NCI-H2227 (cell line): ENCODE measurements at regions not wholly inside any gene's neighbourhood (a gene's known extent, or its start where the extent isn't known, plus 50 kb on each side); places are given as distances from the start of the nearest gene placed in this dataset.
"Not testable (repeated sequence)": the region's sequence is repeated elsewhere in the genome, so short reads cannot be mapped to it uniquely, and the experiment has no call there.

Experiments
- DNase-seq: peaks from one replicate; lab custom pipeline; 2025; ENCODE audit not compliant: unreplicated experiment; lab: John Stamatoyannopoulos, UW

DNA sequence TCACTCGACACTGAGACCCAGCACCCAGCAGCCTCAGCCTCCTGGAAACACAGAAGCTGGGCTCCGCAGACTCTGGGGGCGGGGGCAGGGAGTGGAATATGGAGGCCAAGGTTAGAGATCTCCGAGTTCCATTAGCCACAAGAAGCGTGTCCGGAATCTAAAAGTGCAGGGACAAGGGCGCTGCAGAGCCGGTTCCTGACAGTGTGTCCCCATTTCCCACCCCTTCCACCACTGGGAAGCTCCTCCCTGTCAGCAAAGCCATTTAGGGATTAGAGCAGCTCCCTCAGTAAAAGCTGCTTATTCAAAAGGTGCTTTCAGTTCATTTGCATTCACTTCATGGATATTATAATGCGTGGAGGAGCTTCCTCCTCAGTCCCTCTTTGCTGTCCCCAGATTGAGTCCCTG lies 74.1 kb upstream of the HSPA9 start:
- peak; percentile 15 for DNase-seq

DNA sequence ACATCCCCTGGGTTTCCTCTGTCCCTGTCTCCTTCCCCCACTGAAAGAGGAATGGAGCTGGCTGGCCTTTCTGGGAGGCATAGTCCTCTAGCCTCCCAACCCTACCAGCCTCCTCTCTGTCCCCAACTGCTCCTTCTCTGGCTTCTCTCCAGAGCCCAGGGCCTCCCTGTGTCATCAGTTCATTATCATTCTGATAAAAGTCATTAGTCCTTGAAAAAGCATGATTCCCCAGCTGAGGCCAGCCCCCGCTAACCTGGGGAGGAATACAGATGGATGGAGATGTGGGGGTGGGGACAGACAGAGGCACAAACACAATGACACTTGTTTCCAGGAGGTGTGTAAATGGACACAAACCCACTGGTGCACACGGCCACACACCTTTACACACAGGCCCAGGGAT lies 73.6 kb upstream of the HSPA9 start:
- no peak for DNase-seq

DNA sequence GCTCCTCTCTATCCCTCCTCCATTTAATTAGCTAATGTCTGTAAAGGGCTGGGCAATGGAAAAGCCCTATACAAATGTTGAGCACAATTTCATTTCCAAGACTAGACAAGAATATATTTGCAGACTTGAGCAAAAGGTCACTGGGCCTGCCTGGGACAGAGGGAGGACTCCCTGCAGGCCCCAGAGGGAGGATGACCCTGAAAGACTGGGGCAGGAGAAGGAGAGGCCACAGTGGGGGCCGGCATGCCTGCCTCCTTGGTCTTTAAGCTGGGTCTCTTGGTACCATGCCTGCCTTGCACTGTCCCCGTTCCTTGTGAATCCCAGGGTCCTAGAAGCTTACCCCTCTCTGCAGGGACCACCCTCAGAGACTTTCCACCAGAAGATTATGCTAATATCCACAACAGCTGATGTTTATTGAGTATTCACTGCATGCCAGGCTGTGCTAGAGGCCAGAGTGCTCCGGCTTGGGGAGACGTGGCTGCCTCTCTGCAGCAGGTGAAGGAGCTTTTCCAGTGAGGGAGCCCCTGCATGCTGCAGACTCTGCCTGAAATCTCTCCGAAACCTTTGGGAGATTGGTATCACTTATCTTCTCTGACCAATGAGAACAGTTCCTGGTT lies 72.7 kb upstream of the HSPA9 start:
- no peak for DNase-seq

DNA sequence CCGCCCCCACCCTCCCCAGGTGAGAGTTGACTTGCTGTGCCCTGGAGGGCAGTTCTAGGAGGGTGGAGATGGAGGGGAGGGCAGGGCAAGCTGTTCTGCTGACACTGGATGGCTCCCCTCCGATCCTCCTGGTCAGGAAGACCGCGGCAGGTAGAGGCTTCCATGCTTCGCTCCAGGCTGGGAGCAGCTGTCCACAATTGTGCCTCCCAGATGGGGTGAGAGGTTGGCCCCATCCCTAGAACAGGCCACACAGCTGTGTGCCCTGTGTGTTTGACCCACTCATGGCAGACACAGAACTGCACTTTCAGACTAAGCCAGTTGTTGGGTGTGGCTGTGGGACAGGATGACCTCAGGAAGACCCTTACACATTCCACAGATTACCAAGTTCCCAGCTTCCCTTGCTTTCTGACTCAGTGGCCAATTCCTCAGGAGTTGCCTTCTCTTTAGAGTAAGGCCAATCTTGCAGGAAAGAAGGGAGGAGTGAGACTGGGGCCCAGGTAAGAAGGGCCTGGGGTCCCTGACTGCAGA lies 72.1 kb upstream of the HSPA9 start:
- no peak for DNase-seq

DNA sequence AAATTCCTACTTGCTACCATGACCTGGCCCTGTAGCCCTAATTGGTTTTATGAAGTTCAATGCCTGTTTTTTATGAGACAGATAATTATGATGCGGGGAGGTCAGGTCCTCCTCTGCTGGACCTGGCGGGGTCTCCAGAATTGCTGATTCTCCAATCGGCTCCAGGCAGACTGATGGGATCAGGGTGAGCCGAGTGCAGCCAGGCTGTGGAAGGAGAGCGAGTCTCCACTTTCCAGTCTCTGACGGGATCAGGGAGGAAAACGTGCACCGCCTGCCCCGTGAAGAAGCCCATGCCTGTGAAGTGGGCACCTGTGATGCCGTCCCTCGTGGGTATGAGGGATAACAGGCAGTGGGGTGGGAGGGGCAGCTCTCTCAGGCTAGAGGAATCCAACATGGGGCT lies 71.5 kb upstream of the HSPA9 start:
- DNase-seq: no peak

DNA sequence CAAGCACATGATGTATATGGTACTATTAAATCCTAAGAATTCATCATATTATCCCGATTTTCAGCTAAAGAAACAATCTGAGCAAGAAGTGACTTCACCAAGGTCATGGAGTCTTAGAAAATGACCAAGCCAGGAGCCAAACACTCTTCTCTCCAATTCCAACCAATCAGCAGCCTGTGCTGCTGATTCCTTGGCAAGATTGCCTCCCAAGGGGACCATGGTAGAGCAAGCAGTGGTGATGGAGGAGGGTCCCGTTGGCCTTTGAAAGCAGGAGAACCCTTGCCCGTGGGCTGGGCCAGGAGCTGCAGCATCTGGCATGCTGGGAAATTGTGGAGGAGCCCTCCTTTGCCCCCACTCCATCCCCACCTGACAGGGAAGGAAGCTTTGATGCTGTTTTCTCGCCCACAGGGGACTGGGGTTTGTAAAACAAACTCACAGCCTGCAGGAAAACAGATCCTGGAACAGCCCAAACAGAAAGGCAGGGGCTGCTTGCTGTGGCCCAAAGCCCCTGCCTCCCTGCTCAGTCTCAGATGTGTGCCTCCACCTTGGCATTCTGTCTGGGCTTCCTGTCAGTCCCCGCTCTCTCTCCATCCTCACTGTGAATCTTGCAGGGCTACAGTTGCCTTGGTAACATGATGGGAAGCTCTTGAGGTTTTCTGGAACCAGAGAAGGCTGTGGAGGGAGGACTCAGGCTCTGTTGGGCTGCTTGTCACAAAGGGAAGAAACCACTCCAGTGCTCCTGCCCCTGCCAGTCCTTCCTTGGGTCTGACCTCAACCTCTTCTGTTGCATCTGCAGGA lies 70.8 kb upstream of the HSPA9 start:
- peak; percentile 70 for DNase-seq

DNA sequence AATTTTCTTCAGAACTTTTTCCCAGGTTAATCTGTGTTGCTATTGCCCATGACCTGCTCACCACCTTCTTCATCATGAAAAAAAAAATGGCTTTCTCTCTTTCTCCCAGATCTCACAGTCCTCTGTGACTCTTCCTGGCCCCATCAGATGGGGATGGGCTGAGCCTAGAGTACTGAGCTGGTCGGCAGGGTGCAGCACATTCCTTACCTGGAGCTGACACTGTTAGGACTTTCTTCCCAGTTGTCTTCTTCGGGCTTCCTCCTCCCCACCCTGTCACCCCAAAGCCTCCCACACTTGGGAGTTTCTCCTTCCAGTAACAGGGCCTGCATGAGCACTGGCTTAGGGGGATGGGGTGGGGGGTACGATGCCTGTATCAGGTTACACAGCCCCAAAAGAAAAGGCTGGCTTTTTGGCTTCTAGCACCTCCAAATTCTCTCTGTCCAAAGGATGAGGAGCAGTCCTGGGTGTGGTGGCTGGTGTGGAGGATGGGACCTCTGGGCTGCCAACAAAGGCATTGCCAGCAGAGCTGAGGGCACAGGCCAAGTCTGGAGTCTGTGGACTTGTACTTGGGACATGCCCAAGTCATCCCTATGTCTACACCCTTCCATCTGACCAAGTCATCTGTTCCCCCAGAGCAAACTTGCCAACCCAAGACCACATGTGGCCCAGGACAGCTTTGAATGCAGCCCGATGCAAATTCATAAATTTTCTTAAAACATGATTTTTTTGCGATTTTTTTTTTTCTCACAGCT lies 68.0 kb upstream of the HSPA9 start:
- no peak for DNase-seq

DNA sequence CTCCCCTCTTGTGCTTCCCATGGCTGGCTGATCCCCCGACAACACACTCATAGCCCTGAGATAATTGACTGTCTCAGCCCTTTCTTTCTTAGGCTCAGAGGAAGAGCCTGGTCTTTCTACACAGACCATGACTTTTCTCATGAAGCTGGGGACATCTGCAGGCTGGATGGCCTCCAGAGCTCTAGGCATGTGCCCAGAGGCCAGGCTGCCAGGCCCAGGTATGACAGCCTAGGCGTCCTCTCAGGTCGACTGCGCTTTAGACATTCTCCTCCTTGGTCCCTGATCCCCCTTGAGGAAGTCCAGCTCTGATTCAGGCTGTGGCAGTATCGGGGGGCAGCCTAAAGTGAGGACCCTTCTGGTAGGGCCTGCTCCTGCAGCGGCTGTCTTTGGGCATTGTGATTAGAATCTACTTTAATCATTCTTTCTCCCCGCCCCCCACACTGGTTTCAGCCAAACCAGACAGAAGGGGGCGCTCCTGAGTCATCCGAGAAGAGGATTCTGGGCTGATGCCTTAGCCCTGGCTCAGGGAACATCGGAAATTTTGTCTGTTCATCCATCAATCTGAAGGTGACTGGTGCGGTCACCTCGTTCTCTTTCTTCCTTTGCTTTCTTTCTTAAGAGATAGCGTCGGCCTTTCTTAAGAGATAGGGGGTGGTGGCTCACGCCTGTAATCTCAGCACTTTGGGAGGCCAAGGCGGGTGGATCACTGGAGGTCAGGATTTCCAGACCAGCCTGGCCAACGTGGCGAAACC lies 66.5 kb upstream of the HSPA9 start:
- peak; percentile 38 for DNase-seq

DNA sequence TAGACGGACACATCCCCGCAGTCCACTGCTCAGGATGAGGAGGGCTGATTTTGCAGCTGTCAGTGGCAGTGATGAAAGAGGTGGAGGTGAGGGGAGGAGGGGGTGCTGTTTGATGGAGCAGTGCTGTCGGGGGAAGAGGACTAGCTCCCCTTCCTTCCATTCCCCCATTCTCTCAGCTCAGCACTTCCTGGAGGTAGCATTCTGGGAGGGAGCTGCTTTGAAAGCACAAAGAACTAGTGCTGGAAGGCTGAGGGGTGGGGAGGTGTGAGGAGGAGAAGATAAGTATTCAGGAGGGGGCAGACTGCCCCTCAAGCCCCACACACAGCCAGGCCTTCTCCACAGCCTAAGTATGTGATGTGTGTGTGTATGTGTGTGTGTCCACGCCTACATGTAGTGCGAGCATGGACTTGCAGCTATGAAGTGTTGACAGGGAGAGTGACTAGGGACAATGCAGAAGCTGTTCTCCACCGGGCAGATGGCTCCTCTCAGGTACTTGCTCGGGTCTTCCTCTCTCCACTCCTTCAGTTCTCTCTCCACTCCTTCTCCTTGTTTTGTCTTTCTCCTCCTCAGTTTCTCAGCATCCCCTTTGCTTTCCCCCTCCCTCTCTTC lies 65.5 kb upstream of the HSPA9 start:
- no peak for DNase-seq

DNA sequence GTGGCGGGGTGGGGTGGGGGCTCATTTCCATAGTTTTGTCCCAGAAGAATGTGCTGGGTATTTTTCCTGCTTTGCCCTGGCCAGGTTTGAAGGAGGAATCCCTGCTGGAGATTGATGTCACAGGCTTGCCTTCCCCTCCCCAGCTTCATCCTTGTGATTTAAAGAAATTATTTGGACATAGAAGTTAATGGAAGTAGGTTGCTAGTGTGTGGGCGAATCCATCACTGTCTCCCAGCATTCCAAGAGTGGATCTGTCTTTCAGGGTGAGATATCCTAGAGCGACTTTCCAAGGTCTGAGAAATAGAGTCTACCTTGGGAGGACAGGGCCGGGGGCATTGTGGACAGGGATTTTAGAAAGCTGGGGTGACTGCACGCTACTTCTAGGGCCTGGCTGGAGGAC lies 64.9 kb upstream of the HSPA9 start:
- no peak for DNase-seq

DNA sequence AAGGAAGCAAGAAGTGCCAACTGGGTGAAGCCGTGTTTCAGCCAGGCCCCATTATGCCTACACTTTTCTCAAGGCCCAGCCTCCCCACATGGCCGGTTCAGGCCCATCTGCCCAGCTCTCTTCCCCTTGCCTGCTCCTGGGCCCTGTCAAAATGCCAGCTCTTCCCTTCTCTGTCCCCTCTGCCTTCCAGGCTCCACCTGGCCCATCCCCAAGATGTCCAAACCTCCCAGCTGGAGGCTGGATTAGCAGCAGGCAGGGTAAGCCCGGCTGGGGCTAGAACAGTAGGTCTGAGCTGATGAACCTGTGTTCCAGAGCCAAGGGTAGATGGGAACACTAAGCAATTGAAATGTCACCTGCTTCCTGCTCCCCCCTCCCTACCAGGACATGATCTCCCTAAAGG lies 64.1 kb upstream of the HSPA9 start:
- no peak for DNase-seq

DNA sequence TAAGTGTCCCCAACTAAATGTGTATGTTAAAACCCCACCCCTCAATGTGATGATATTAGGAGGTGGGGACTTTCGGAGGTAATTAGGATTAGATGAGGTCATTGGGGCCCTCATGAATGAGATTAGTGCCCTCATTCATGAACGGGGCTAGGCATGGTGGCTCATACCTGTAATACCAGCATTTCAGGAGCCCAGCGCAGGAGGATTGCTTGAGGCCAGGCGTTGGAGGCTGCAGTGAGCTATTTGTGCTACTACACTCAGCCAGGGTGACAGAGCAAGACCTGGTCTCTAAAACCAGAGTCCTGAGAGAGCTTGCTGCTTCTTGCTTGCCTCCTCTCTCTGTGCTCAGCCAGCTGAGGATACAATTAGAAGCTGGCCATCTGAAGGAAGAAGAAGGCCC lies 62.1 kb upstream of the HSPA9 start:
- no peak for DNase-seq

DNA sequence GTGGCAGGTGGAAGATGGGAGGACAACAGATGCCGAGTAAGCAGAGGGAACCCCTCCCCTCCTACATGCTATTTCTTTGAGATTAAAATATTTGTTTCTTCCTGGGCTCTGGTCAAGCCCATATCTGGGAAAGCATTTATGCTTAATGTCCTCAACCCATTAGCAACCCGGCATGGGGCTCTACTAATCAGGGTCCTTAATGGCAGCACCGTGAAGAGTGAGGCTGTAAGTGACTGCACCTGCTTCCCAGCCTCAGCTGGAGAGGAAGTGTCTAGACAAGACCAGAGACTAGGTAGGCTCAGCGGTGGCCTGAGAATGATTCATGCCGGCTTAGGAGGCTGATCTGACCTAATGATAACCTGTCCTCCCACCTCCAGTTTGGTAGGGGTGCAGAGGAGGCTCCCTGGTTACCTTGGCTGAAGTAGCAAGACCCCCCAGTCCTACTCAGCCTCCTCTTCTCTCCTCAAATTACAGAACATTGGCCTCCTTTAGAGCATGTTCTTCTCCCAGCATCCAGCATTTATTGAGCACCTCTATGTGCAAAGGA lies 61.3 kb upstream of the HSPA9 start:
- peak; percentile 20 for DNase-seq

DNA sequence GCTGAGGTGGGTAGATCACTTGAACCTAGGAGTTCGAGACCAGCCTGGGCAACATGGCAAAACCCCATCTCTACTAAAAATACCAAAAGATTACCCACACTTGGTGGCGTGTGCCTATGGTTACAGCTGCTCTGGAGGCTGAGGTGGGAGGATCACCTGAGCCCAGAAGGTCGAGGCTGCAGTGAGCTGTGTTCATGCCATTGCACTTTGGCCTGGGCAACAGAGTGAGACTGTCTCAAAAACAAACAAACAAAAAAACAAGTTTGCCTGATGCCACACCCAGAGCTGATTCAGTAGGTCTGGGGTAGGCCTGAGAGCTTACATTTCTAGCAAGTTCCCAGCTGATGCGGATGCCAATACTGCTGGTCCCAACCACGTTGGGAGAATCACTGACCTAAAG lies 60.5 kb upstream of the HSPA9 start:
- no peak for DNase-seq

DNA sequence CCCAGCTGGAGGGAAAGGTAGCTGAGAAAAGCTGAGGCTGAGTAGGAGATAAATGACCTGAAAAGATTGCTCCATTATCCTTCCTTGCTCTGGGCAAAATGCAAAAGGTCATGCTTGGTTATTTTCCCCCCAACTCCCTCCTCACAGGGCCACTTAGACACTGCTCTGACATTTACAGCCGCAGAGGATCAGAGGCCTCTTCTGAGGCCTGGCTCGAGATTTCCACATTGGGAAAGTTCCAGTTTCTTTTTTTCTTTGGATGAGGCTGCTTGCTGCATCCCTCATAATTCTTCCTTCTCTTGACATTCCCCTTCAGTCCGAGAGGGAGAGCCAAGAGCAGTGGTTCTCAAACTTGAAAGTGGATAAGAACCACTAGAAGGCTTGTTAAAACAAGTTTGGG lies 60.1 kb upstream of the HSPA9 start:
- DNase-seq: peak; percentile 40

DNA sequence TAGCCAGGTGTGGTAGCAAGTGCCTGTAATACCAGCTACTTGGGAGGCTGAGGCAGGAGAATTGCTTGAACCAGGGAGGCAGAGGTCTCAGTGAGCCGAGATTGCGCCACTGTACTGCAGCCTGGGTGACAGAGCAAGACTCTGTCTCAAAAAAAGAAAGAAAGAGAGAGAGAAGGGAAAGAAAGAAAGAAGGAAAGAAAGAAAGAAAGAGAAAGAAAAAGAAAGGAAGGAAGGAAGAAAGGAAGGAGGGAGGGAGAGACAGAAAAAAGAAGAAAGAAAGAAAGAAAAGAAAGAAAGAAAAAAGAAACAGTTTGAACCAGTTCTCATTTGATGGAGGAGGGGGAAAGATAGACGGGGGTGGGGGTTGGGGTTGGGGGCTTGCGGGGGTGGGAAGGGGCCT lies 59.6 kb upstream of the HSPA9 start:
- not testable (repeated sequence) for DNase-seq

DNA sequence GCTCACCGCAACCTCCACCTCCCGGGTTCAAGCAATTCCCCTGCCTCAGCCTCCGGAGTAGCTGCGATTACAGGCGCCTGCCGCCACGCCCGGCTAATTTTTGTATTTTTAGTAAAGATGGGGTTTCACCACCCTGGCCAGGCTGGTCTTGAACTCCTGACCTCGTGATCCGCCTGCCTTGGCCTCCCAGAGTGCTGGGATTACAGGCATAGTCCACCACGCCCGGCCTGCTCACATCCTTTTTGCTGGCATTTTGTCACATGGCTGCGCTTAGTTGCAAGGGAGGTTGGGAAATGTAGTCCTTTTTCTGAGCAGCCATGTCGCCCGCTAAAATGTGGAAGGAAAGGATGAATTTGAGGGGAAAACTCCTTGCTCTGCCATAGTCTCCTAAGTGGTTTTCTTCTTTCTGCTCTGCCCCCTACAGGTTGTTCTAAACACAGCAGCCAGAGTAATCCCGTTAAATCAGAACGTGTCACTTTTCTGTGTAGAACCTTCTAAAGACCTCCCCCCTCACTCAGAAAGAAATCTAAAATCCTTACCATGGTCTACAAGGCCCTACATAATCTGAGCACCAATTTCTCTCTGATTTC lies 57.8 kb upstream of the HSPA9 start:
- peak; percentile 20 for DNase-seq

DNA sequence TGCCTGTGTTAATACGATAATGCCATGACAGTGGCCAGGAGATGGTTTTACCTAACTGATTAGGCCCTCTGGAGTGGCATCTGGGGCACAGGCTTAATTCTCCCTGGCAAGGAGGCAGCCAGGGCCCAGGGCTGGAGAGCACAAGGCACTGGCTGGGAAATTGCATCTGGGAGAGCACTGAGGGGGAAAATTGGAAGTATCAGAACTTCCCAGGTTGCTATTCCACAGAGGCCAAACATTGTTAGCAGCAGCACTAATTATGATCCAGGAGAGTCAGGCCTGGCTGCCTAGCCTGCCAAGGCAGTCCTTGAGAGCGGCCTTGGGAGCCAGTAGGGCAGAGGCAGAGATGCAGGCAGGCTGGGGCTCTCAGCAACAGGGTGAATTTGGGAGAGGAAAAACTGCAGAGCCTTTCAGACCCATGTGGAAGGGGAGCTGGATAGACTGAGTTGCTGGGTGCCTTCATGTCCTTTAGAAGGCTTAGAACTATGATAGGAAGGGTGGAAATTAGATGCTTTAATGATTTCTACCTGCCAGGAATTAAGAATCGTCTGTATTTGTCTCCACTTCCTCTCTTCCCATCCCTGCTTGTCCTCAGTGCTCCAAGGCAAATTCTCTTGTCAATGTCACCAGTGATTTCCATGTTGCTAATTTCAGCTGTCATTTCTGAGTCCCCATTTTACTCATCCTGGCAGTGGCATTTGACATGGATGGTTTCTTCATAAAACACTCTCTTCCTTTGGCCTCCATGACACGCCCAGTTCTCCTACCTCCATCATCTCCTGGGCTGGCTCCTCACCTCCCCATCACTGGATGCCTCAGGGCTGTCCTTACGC lies 56.1 kb upstream of the HSPA9 start:
- no peak for DNase-seq

DNA sequence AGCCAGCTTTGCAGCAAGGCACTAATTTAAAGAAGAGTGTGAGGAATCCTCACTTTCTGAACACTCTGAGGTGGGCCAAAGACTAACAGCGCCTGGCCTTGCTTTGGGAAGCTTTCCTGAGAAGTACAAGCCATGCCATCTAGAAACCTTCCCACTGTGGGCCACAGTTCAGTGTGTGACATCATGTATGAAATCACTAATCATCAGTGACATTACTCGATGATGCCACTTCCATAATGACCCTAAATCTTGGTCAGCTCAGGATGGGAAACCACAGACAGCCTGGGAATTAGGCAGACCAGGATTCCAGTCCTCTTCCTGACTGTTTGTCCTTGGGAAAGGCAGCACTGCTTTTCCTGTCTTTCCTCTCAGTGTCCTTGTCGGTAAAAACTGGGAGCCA lies 54.2 kb upstream of the HSPA9 start:
- DNase-seq: no peak
